ENCODE measurements at regions not wholly inside any gene's neighbourhood (a gene's known extent, or its start where the extent isn't known, plus 50 kb on each side); places are given as distances from the start of the nearest gene placed in this dataset.
"Not testable (repeated sequence)": the region's sequence is repeated elsewhere in the genome, so short reads cannot be mapped to it uniquely, and the experiment has no call there.

DNA sequence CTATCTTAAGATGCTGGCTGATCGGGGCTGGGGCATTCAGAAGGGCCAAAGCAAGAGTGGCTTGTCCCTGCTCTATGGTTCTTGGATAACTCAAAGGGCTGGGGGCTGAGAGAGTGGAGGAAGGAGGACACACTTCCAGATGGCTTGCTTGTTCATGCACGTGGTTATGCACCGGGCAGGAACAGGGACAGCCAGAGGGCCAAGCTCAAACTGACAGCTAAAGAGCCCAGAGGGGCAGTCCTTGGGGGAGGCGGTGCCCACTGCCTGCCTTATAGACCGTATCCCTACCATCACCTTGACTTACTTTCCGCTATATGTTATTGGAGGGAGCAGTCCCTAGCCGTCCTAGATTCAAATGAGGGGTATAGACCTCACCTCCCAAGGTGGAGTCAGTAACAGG is 192.7 kb upstream of the SVIL start:
- H3K27ac ChIP-seq (ENCODE audit: low read depth, low read length), result no peak overlapping the region
- peaks cover 8% of the 10 kb centered on the region for H3K4me1 ChIP-seq (ENCODE audit: control insufficient read depth, insufficient read depth, low read length, unreplicated experiment)
- no peaks in the 10 kb centered on the region for H3K36me3 ChIP-seq (ENCODE audit: insufficient read depth, low read length)
- no peaks in the 10 kb centered on the region for H3K27me3 ChIP-seq (ENCODE audit: insufficient read depth, low read length)
- no peak overlapping the region for H2AFZ ChIP-seq (ENCODE audit: low read length, unreplicated experiment)
- no peaks in the 10 kb centered on the region for H3K79me2 ChIP-seq (ENCODE audit: control insufficient read depth, insufficient read depth, low read length, unreplicated experiment)
- no peak overlapping the region for H3K4me3 ChIP-seq (ENCODE audit: low read depth, low read length)

DNA sequence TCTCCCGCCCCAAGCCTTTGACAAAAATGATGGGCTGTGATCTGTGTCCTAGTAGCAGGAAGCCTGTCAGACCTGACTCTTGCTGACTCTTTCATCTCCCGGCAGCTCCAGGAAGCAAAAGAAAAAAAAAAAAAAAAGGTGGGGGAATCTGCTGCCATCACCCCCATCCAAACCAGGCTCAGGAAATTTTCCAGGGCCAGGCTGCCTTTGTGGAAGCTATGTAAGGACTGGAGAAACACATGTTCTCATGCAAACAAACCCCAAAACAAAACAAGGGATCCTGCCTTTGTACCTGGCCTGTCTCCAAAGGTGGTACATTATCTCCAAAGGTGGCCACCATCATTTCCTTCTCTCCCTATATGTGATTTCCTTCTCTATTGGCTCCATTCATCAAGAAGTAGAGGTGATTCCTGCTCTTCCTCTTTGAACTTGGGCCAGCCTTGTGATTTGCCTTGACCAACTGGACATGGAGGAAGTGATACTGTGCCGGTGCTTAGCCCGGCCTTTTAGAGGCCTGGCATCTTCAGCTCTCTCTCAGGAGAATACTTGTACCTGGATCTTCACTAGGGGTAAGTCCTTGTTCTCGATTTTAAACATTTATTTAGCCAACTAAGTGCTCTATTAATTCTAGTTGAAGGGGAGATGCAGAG is 192.2 kb upstream of the SVIL start:
- H3K36me3 ChIP-seq (ENCODE audit: insufficient read depth, low read length), result no peaks in the 10 kb centered on the region
- H3K27me3 ChIP-seq (ENCODE audit: insufficient read depth, low read length), result no peaks in the 10 kb centered on the region
- H3K4me3 ChIP-seq (ENCODE audit: low read depth, low read length), result no peak overlapping the region
- H3K27ac ChIP-seq (ENCODE audit: low read depth, low read length), result no peak overlapping the region
- H2AFZ ChIP-seq (ENCODE audit: low read length, unreplicated experiment), result no peak overlapping the region
- H3K79me2 ChIP-seq (ENCODE audit: control insufficient read depth, insufficient read depth, low read length, unreplicated experiment), result no peaks in the 10 kb centered on the region
- peaks cover 8% of the 10 kb centered on the region for H3K4me1 ChIP-seq (ENCODE audit: control insufficient read depth, insufficient read depth, low read length, unreplicated experiment)

DNA sequence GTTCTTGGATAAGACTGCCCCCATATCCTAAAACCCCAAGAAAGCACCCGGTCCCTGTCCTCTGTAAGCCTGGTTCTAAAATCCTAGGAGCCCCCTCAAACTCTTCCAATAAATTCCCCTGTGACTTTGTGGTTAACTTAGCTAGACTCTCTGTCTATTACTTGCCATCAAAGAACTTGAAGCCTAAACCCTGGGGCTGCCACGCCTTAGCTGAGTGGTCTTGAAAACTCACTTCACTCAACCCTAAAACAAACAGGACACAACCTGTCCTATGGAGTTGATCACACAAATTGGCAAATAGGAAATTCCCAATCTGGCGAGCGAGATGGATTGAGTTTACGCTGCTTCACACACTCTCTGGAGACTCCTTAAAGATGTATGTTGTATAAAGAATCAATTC is 191.4 kb upstream of the SVIL start:
- no peaks in the 10 kb centered on the region for H3K79me2 ChIP-seq (ENCODE audit: control insufficient read depth, insufficient read depth, low read length, unreplicated experiment)
- H3K36me3 ChIP-seq (ENCODE audit: insufficient read depth, low read length), result no peaks in the 10 kb centered on the region
- peaks cover 8% of the 10 kb centered on the region for H3K4me1 ChIP-seq (ENCODE audit: control insufficient read depth, insufficient read depth, low read length, unreplicated experiment)
- H3K27me3 ChIP-seq (ENCODE audit: insufficient read depth, low read length), result no peaks in the 10 kb centered on the region
- no peak overlapping the region for H2AFZ ChIP-seq (ENCODE audit: low read length, unreplicated experiment)
- no peak overlapping the region for H3K27ac ChIP-seq (ENCODE audit: low read depth, low read length)
- H3K4me3 ChIP-seq (ENCODE audit: low read depth, low read length), result no peak overlapping the region

DNA sequence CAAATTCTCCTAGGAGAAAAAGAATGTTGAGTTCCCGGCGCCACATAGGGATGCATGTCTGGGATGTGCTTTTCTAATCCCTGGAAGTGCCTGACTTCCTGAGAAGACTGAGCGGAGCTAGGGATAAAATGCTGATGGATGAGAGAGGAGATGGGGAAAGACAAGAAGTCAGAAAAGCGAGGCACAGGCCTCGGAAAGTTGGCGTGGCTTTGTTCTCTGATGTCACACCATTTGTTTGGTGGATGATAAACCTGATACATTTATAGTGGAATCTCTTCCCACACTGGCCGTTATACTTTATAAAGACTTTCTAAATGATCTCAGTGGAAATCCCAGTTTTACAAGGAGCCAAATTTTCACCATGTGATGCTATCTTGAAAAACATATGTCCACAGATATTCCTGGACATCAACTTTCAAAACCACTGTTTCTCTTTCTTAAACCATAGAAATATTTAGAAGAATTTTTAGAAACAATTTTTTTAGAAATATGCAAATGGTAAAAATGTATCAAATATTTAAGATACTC is 188.8 kb upstream of the SVIL start:
- no peak overlapping the region for H3K27ac ChIP-seq (ENCODE audit: low read depth, low read length)
- peaks cover 4% of the 10 kb centered on the region for H3K4me1 ChIP-seq (ENCODE audit: control insufficient read depth, insufficient read depth, low read length, unreplicated experiment)
- H3K27me3 ChIP-seq (ENCODE audit: insufficient read depth, low read length), result no peaks in the 10 kb centered on the region
- H3K79me2 ChIP-seq (ENCODE audit: control insufficient read depth, insufficient read depth, low read length, unreplicated experiment), result no peaks in the 10 kb centered on the region
- no peak overlapping the region for H2AFZ ChIP-seq (ENCODE audit: low read length, unreplicated experiment)
- H3K4me3 ChIP-seq (ENCODE audit: low read depth, low read length), result no peak overlapping the region
- H3K36me3 ChIP-seq (ENCODE audit: insufficient read depth, low read length), result no peaks in the 10 kb centered on the region

DNA sequence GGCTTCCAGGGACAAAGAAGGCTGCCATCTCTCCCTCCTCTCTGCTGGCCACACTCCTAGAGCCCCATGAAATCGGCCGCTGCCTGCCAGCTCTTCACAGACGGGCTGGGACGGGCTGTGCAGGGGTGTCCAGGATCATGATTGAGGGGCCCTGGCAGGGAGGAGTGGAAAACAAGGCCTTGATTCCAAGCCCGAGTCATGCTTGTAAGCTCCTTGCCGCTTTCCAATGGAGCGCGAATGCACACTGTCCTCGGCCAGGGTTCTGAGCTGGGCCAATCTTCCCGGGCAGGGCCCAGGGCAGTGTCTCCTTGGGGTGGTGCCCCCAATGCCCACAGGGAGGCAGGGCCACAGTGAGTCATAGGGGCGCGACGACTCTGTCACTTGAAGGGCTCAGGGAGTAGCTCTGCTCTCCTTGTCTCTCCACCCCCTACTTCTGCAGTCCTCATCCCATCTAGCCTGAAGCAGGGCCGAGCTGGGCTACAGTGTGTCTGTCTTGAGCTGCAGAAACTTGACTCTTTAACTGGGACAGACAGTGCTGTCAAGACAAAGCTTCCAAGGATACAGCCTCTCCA is 186.2 kb upstream of the SVIL start:
- no peak overlapping the region for H2AFZ ChIP-seq (ENCODE audit: low read length, unreplicated experiment)

DNA sequence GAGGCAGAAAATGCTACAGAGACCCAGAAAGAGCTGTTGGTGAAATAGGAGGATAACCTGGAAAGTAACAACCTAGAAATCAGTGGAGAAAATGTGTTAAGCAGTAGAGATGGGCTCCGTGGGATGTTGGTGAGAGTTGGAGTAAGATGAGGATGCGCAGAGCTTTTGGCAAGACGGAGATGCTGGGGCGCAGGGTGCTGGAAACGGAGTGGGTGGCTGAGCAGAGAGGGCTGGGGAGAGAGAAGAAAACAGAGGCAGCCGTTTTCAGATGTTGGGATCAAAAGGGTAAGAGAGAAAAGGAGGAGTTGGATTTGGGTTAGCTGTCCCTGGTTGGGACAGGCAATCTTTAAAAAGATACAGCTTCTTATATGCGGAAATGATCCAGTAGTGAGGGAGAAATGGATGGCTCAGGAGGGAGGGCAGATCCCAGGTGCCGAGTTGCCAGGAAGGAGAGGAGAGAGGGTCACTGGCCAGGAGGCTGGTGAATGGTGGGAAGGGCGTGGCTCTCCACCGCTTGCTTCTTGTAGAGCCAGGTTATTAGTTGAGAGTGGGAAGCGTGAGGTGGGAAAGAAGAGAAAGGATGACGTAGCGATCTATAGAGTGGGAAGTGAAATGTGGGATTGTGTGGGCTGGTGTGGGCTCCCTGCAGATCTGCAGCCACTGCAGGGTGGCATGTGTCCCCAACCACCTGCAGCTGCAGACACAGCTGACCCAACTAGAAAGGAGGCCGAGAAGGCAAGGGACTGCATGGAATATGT is 182.2 kb upstream of the SVIL start:
- Histone ChIP-seq H3K79me2 (ENCODE audit: control insufficient read depth, insufficient read depth, low read length, unreplicated experiment) (no peaks in the 10 kb centered on the region), H3K4me1 (ENCODE audit: control insufficient read depth, insufficient read depth, low read length, unreplicated experiment) (peaks cover 5% of the 10 kb centered on the region), H3K4me3 (ENCODE audit: low read depth, low read length) (no peak overlapping the region), H3K36me3 (ENCODE audit: insufficient read depth, low read length) (no peaks in the 10 kb centered on the region), H3K27ac (ENCODE audit: low read depth, low read length) (no peak overlapping the region), H2AFZ (ENCODE audit: low read length, unreplicated experiment) (no peak overlapping the region), H3K27me3 (ENCODE audit: insufficient read depth, low read length) (no peaks in the 10 kb centered on the region)

More for the DNA sequence above, 186.2 kb upstream of the SVIL start:
- Histone ChIP-seq H3K36me3 (ENCODE audit: insufficient read depth, low read length) (no peaks in the 10 kb centered on the region), H3K4me3 (ENCODE audit: low read depth, low read length) (no peak overlapping the region), H3K27ac (ENCODE audit: low read depth, low read length) (no peak overlapping the region), H3K79me2 (ENCODE audit: control insufficient read depth, insufficient read depth, low read length, unreplicated experiment) (no peaks in the 10 kb centered on the region), H3K27me3 (ENCODE audit: insufficient read depth, low read length) (no peaks in the 10 kb centered on the region), H3K4me1 (ENCODE audit: control insufficient read depth, insufficient read depth, low read length, unreplicated experiment) (no peaks in the 10 kb centered on the region)

DNA sequence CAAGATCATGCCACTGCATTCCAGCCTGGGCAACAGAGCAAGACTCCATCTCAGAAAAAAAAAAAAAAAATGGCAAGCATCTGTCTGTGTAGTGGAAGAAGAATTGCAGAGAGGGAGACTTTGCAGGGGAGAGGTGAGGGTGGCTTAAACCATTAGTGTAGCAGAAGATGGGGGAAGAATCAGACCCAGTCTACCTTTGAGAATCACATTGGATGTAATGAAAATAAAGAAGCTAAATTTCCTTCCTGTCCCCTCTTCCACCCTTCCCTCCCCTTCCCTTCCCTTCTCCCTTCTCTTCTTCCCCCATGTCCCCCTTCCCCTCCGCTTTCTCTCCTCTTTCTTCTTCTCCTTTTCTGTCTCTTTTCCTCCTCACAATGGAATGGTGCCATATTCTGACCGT is 180.8 kb upstream of the SVIL start:
- Histone ChIP-seq H3K4me3 (ENCODE audit: low read depth, low read length) (no peak overlapping the region), H3K36me3 (ENCODE audit: insufficient read depth, low read length) (no peaks in the 10 kb centered on the region), H2AFZ (ENCODE audit: low read length, unreplicated experiment) (no peak overlapping the region), H3K27me3 (ENCODE audit: insufficient read depth, low read length) (no peaks in the 10 kb centered on the region), H3K4me1 (ENCODE audit: control insufficient read depth, insufficient read depth, low read length, unreplicated experiment) (peaks cover 16% of the 10 kb centered on the region), H3K79me2 (ENCODE audit: control insufficient read depth, insufficient read depth, low read length, unreplicated experiment) (no peaks in the 10 kb centered on the region), H3K27ac (ENCODE audit: low read depth, low read length) (no peak overlapping the region)

DNA sequence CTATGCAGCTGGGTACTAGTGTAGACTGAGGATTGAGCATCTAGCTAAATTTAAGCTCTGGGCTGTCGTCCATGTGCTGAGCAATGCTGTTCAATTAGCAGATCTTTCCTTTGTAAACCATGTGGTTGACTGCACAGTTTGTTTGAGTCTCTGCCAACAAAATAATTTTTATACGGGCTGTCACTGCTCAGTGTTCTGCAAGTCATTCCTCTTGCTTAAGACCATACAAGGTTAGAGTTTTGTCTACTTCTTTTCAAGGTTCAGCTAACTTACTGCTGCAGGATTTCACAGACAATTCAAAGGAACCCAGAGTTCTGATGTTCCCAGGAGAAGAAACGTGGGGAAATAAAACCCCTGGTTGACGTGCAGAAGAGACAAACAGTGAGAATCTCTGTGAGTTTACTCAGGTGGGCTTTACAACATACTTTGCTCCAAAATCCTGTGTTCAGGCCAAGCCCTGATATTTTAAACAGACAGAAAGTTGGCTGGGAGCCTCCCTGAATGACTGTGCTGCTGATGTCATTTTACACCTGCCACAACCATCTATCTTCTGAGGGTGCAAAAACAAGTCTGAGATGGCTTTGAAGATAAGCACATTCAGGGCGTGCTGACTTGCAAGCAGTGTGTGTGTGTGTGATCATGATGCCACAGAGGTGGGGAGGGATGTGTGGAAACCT is 177.1 kb upstream of the SVIL start:
- Histone ChIP-seq H3K27me3 (ENCODE audit: insufficient read depth, low read length) (no peaks in the 10 kb centered on the region), H3K4me1 (ENCODE audit: control insufficient read depth, insufficient read depth, low read length, unreplicated experiment) (peaks cover 24% of the 10 kb centered on the region), H3K36me3 (ENCODE audit: insufficient read depth, low read length) (no peaks in the 10 kb centered on the region), H3K79me2 (ENCODE audit: control insufficient read depth, insufficient read depth, low read length, unreplicated experiment) (no peaks in the 10 kb centered on the region), H2AFZ (ENCODE audit: low read length, unreplicated experiment) (peak overlapping the region; percentile 55), H3K27ac (ENCODE audit: low read depth, low read length) (peak overlapping the region; percentile 81), H3K4me3 (ENCODE audit: low read depth, low read length) (peak overlapping the region; percentile 18; the same call in 1 of the 2 replicates)

DNA sequence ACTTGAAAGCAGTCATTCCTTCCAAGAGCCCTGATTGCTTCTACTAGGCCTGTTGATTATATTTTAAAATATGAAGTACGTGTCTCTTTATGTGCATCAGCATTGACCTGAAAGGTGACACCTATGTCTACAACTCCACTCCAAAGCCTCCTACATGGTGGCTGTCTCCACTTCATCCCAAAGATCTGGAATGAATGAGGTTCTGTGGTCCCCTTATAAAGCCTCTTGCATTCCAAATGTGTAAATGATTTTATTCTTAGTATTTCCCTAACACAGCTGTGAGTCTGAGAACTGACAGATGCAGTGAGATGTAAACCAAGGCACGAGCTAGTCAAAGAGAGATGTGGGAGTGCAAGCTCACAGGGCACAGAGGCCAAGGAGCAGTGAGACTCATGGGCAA is 176.0 kb upstream of the SVIL start:
- H3K27me3 ChIP-seq (ENCODE audit: insufficient read depth, low read length), result no peaks in the 10 kb centered on the region
- no peak overlapping the region for H3K27ac ChIP-seq (ENCODE audit: low read depth, low read length)

DNA sequence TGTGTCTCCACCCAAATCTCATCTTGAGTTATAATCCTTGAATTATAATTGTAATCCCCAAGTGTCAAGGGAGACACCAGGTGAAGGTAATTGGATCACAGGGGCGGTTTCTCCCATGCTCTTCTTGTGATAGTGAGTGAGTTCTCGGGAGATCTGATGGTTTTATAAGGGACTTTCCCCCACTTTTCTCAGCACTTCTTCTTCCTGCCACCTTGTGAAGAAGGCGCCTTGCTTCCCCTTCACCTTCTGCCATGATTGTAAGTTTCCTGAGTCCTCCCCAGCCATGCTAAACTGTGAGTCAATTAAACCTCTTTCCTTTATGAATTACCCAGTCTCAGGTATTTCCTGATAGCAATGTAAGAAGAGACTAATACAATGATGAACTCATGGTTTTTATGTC is 175.5 kb upstream of the SVIL start:
- not testable (repeated sequence) for H3K4me3 ChIP-seq (ENCODE audit: low read depth, low read length); H3K27ac ChIP-seq (ENCODE audit: low read depth, low read length); H3K27me3 ChIP-seq (ENCODE audit: insufficient read depth, low read length); H2AFZ ChIP-seq (ENCODE audit: low read length, unreplicated experiment); H3K79me2 ChIP-seq (ENCODE audit: control insufficient read depth, insufficient read depth, low read length, unreplicated experiment); H3K36me3 ChIP-seq (ENCODE audit: insufficient read depth, low read length)
- peaks cover 41% of the 10 kb centered on the region for H3K4me1 ChIP-seq (ENCODE audit: control insufficient read depth, insufficient read depth, low read length, unreplicated experiment)

More for the DNA sequence above, 176.0 kb upstream of the SVIL start:
- no peaks in the 10 kb centered on the region for H3K36me3 ChIP-seq (ENCODE audit: insufficient read depth, low read length)
- no peaks in the 10 kb centered on the region for H3K79me2 ChIP-seq (ENCODE audit: control insufficient read depth, insufficient read depth, low read length, unreplicated experiment)
- no peak overlapping the region for H2AFZ ChIP-seq (ENCODE audit: low read length, unreplicated experiment)
- no peak overlapping the region for H3K4me3 ChIP-seq (ENCODE audit: low read depth, low read length)
- peaks cover 35% of the 10 kb centered on the region for H3K4me1 ChIP-seq (ENCODE audit: control insufficient read depth, insufficient read depth, low read length, unreplicated experiment)

Data from ACC112 (cell line).